Hepatocyte (in vitro differentiated cells): ENCODE measurements at regions not wholly inside any gene's neighbourhood (a gene's known extent, or its start where the extent isn't known, plus 50 kb on each side); places are given as distances from the start of the nearest gene placed in this dataset.

Experiments used
- CTCF ChIP-seq: fragments of 200-600 bp; sonication (generic); IDR thresholded peaks from 2 replicates; pipeline ENCODE4 v1.5.1; 2016; ENCODE audit warnings: antibody characterized with exemption, mild to moderate bottlenecking; ENCODE audit not compliant: poor library complexity
- EZH2 ChIP-seq: fragments of 200-600 bp; sonication (generic); IDR thresholded peaks from 2 replicates; pipeline ENCODE4 v1.6.1; 2016; ENCODE audit warnings: antibody characterized with exemption, mild to moderate bottlenecking, borderline replicate concordance

GRCh38 chr2:44869761-44870160 lies 71.7 kb upstream of the SIX3 start:
- TF ChIP-seq EZH2 (no peak), CTCF (no peak)
